ENCODE measurements at regions not wholly inside any gene's neighbourhood (a gene's known extent, or its start where the extent isn't known, plus 50 kb on each side); places are given as distances from the start of the nearest gene placed in this dataset.

DNA sequence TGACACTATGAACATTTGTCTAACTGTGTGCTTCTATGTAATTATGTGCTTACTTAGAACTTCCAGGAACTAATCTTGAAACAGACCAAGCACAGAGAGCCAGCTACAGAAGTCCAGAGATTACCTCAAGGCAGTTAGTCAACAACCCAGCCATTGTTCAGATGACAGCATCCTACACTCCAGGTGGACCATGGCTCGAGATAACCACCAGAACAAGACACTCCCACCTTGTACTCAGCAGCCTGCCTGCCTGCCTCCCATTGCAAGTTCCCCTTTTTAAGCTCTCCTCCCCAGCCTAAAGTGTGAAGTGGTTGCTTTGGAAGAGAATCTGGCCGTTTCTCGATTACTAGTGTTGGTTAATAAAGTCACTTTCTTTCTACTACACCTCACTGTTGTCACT, 1080.6 kb upstream of the LRRN3 start:
- in situ Hi-C loops (cut with HindIII; ENCODE audit: low sequenced_read_pairs): no loop called here
- DNase-seq (ENCODE audit: low spot score): no peak

DNA sequence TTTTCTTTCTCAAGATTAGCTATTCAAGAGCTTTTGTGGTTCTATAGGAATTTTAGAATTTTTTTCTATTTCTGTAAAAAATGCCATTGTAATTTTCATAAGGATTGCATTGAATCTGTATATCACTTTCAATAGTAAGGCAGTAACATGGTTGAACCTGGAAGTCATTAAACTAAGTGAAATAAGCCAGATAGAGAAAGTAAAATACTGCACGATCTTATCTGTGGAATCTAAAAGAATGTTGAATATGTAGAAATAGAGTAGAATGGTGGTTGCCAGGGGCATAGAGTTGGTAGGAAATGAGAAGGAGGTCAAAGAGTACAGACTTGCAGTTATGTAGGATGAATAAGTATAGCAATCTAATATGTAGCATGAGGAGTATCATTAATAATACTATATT, 1073.5 kb upstream of the LRRN3 start:
- DNase-seq (ENCODE audit: low spot score): no peak
- in situ Hi-C loops (cut with HindIII; ENCODE audit: low sequenced_read_pairs): no loop called here

GRCh38 chr7:110027385-110027784, 1063.5 kb upstream of the LRRN3 start:
- in situ Hi-C loops (cut with HindIII; ENCODE audit: low sequenced_read_pairs): no loop called here

DNA sequence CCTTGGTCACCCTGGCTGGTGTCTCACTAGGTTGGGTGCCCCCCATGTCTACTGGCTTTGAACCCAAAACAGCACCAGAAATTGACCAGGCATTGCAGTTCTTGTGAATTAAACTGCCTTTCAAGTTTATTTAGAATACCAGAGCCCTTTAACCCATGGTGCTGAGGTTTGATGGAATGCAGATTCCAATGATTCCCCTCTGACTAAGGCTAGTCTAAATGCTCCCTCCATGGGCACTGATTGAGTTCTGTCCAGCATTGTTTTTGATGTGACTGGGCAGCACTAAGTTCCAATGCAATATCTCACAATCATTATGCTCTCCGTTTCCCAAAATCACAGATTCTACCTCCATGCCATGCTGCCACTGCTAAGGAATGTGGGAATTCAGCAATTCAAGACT, 1047.4 kb upstream of the LRRN3 start:
- DNase-seq (ENCODE audit: low spot score): no peak
- in situ Hi-C loops (cut with HindIII; ENCODE audit: low sequenced_read_pairs): no loop called here

More at GRCh38 chr7:110027385-110027784, 1063.5 kb upstream of the LRRN3 start:
- DNase-seq (ENCODE audit: low spot score): no peak

- in situ Hi-C loops (cut with HindIII; ENCODE audit: low sequenced_read_pairs): no loop called here
Observed at GRCh38 chr7:110050785-110051184, 1040.1 kb upstream of the LRRN3 start.

DNA sequence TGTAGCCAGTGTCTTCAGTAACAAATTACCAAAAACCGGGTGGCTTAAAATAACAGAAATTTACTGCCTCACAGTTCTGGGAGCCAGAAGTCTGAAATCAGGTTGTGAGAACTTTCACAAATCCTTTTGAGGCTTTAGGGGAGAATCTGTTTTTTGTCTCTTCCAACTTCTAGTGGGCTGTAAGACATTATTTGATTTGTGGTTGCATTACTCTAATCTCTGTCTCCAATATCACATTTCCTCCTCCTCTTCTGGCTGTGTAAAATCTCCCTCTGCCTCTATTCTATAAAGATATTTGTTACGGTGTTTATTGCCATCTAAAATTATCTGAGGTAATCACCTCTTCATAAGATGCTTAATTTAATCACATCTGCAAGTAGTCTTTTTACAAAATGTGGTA, 1039.6 kb upstream of the LRRN3 start:
- in situ Hi-C loops (cut with HindIII; ENCODE audit: low sequenced_read_pairs): no loop called here
- no peak for DNase-seq (ENCODE audit: low spot score)

More at GRCh38 chr7:110050785-110051184, 1040.1 kb upstream of the LRRN3 start:
- DNase-seq (ENCODE audit: low spot score): no peak

GRCh38 chr7:110056331-110056730, 1034.6 kb upstream of the LRRN3 start:
- in situ Hi-C loops (cut with HindIII; ENCODE audit: low sequenced_read_pairs): no loop called here
- DNase-seq (ENCODE audit: low spot score): no peak

DNA sequence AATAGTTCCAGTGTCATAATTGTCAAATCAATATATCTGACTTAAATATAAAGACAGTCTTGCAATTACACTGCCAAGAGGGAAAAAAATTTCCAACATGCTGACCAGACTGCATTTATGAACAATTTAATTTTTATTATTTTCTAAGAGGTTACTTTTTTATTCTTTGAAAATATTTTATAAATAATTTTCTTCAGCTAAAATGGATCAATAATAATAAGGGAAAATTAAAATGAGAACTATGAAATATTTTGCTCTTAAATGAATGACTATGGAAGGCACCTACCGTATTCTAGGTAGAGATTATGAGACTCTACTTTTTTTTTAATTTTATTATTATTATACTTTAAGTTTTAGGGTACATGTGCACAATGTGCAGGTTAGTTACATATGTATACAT, 1032.5 kb upstream of the LRRN3 start:
- DNase-seq (ENCODE audit: low spot score): no peak
- in situ Hi-C loops (cut with HindIII; ENCODE audit: low sequenced_read_pairs): no loop called here

DNA sequence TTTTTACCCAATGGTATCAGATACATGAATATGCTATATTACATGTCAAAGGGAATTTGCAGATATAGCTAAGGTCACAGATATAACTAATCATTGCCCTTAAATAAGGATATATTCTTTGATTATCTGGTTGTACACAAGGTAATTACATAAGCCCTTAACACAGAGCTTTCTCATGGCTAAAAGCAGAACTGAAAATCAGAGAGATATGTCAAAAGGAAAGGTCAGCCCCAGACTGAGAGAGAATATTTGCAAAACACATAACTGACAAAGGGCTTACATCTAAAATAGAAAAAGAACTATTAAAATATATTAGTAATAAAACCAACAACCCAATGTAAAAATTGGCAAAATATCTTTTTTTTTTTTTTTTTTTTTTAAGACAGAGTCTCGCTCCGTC, 1029.5 kb upstream of the LRRN3 start:
- in situ Hi-C loops (cut with HindIII; ENCODE audit: low sequenced_read_pairs): no loop called here
- DNase-seq (ENCODE audit: low spot score): no peak

DNA sequence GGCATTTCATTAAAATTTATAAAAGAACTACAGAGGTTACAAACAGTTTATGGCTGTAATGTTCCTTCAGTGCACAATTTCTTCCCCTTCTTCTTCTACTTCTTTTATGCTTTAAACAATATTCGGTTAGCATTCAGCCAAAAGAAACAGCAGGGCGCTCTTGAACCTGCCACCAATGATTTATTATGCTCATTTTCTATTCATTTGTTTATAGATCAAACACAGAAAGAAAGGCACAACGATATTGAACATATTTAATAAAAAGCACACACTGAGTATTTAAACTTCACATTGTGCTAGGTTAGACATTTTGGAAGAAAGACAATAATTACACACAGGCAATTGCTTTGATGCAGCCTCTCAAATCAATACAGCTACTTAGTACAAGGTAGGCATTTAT, 1025.8 kb upstream of the LRRN3 start:
- in situ Hi-C loops (cut with HindIII; ENCODE audit: low sequenced_read_pairs): no loop called here

GRCh38 chr7:110066843-110067242, 1024.1 kb upstream of the LRRN3 start:
- in situ Hi-C loops (cut with HindIII; ENCODE audit: low sequenced_read_pairs): no loop called here
- DNase-seq (ENCODE audit: low spot score): no peak

More for the DNA sequence above, 1025.8 kb upstream of the LRRN3 start:
- DNase-seq (ENCODE audit: low spot score): no peak

- no peak for DNase-seq (ENCODE audit: low spot score)
- in situ Hi-C loops (cut with HindIII; ENCODE audit: low sequenced_read_pairs): no loop called here
Observed at GRCh38 chr7:110071192-110071591, 1019.7 kb upstream of the LRRN3 start.

DNA sequence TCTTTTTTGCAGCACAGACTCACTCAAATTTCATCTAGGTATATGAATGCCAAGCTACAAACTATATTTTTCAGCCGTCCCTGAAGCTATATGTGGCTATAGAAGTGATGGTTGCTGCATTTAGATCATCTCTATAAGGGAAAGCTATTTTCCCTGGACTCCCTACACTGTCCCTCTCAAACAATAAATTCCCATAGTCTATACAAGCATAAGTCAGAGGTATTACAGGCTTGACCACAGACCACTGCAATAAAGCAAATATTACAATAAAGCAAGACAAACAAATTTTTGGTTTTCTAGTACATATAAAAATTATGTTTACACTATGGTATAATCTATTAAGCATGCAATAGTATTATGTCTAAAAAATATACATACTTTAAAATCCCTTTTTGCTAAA, 1015.5 kb upstream of the LRRN3 start:
- no peak for DNase-seq (ENCODE audit: low spot score)
- in situ Hi-C loops (cut with HindIII; ENCODE audit: low sequenced_read_pairs): no loop called here

DNA sequence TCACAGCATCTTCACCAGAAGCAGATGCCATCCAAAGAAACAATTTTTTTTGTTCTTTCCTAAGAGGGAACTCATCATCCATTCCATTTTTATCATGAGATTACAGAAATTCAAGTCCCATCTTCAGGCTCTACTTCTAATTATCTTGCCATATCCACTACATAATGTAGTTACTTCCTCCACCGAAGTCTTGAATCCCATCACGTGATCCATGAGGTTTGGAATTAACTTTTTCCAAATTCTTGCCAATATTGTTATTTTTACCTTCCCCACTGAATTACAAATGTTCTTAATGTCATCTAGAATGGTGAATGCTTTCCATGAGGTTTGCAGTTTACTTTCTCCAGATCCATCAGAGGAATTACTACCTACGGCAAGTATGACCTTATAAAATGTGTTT, 1014.7 kb upstream of the LRRN3 start:
- in situ Hi-C loops (cut with HindIII; ENCODE audit: low sequenced_read_pairs): no loop called here
- no peak for DNase-seq (ENCODE audit: low spot score)

- in situ Hi-C loops (cut with HindIII; ENCODE audit: low sequenced_read_pairs): no loop called here
- DNase-seq (ENCODE audit: low spot score): no peak
Observed at GRCh38 chr7:110084181-110084807, 1006.6 kb upstream of the LRRN3 start.

GRCh38 chr7:110090110-110090820, 1000.7 kb upstream of the LRRN3 start:
- in situ Hi-C loops (cut with HindIII; ENCODE audit: low sequenced_read_pairs): no loop called here
- no peak for DNase-seq (ENCODE audit: low spot score)

DNA sequence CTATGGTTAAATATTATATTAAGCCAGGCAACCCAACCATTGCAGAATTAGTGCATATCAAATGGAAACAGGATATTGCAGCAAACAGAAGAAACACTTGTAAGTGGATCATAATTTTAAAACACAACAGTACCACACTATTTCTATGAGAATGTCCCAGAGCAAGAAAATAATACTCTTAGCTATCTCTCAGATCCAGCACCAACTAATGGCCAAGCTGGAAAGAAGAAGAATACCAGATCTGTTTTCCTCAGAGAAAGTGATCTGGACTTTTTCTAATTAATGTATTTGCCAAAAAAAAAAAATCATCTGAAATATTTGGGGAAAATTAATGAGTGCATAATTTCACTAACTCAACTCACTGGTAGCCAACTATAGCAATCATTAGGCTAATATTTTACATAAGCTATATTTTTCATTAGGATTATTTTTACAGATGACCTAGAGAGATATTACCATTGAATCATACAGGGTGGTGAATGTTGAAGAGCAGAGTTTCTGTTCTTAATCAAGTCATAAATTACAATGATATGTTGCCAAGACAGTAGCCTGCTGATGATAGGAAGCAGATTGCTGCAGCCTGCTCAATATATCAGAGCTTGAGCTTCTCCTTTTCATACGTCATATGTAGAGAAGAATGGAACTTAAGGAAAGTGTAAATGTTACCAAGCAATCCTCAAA, 995.4 kb upstream of the LRRN3 start:
- in situ Hi-C loops (cut with HindIII; ENCODE audit: low sequenced_read_pairs): no loop called here
- no peak for DNase-seq (ENCODE audit: low spot score)

- in situ Hi-C loops (cut with HindIII; ENCODE audit: low sequenced_read_pairs): no loop called here
- no peak for DNase-seq (ENCODE audit: low spot score)
Observed at GRCh38 chr7:110104243-110104642, 986.7 kb upstream of the LRRN3 start.

DNA sequence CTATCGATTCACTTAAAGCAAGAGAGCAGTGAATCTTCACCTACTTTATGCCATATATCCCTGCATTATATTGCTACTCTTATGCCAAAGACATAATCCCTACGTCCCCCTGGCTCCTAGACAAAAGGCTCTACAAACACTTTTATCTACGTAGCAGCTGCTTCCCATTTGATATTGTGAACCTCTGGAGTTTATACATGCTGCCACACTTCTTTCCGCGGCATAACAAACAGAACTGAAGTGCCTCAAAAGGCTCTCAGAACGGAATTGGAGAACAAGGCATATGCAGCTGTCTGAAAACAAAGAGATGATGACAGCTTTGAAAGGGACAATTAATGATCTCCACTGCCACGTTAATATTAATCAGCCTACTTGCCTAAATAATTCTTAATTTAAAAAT, 985.6 kb upstream of the LRRN3 start:
- in situ Hi-C loops (cut with HindIII; ENCODE audit: low sequenced_read_pairs): no loop called here
- no peak for DNase-seq (ENCODE audit: low spot score)

GRCh38 chr7:110105840-110106239, 985.1 kb upstream of the LRRN3 start:
- in situ Hi-C loops (cut with HindIII; ENCODE audit: low sequenced_read_pairs): no loop called here
- no peak for DNase-seq (ENCODE audit: low spot score)

Data from G401 (cell line).